DOHH2 (cell line): ENCODE measurements at regions not wholly inside any gene's neighbourhood (a gene's known extent, or its start where the extent isn't known, plus 50 kb on each side); places are given as distances from the start of the nearest gene placed in this dataset.

Experiments
- EZH2phosphoT487 ChIP-seq: fragments of 200-600 bp; sonication (generic); IDR thresholded peaks from 2 replicates; pipeline ENCODE4 v1.6.1; 2017; ENCODE audit warnings: borderline replicate concordance, mild to moderate bottlenecking, antibody characterized with exemption, low read length, moderate library complexity, mixed read lengths
- TF ChIP-seq, protein P1 (sequence below): fragments of 200-600 bp; sonication (generic); IDR thresholded peaks from one replicate; pipeline ENCODE4 v1.5.1; 2014; ENCODE audit warnings: antibody characterized with exemption, mild to moderate bottlenecking, low read depth, low read length; ENCODE audit not compliant: poor library complexity, severe bottlenecking

DNA sequence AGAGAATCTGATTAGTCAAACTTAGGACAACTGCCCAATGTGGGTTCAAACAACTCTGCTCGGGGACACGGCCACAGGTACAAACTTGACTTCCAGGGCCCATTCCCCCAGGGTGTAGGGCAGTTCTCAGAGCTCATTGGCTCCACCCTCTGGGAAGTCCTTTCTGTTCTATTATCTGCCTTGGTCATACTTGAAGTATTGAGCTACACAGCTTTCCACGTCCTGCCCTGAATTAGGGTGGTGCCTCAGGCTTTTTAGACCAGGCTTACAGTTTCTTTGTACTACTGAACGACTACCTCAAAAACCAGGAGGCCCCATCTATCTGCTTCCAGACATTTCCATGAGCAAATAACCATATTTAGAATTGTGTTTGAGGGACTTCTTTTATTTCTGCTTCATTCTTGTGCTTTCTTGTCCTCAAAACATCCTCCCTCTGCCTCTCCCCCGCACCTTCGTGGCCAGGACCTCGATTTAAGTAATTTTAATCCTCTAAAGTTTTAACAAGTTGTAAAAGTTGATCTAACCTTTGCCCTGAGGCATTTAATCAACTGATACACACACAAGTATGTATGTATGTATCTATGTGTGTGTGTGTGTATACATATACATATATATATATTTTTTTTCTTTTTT lies 281.7 kb upstream of the AMIGO2 start:
- TF ChIP-seq, protein P1, sequence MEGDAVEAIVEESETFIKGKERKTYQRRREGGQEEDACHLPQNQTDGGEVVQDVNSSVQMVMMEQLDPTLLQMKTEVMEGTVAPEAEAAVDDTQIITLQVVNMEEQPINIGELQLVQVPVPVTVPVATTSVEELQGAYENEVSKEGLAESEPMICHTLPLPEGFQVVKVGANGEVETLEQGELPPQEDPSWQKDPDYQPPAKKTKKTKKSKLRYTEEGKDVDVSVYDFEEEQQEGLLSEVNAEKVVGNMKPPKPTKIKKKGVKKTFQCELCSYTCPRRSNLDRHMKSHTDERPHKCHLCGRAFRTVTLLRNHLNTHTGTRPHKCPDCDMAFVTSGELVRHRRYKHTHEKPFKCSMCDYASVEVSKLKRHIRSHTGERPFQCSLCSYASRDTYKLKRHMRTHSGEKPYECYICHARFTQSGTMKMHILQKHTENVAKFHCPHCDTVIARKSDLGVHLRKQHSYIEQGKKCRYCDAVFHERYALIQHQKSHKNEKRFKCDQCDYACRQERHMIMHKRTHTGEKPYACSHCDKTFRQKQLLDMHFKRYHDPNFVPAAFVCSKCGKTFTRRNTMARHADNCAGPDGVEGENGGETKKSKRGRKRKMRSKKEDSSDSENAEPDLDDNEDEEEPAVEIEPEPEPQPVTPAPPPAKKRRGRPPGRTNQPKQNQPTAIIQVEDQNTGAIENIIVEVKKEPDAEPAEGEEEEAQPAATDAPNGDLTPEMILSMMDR: peak; percentile 28
- no peak for TF ChIP-seq EZH2phosphoT487
